ENCODE measurements at regions not wholly inside any gene's neighbourhood (a gene's known extent, or its start where the extent isn't known, plus 50 kb on each side); places are given as distances from the start of the nearest gene placed in this dataset.

DNA sequence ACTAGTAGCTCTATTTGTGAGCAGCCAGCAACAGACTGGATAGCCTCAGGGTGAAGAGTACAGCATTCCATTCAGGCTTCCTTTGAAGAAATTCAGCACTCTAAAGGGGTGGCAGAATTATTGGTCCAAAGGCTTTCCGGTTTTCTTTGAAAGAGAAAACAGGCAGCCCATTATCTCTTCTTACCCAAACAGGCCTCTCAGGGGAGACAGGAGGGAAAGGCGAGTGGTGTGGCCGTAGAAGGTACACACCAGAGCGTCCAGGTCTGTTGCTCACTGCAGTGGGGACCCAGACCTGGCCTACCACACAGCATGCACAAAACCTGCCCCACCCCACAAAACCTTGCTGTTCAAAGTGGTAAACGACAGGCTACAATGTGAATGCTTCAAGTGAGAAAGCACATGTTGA, 83.3 kb downstream of the ZNF608 start:
- TF ChIP-seq, protein P1, sequence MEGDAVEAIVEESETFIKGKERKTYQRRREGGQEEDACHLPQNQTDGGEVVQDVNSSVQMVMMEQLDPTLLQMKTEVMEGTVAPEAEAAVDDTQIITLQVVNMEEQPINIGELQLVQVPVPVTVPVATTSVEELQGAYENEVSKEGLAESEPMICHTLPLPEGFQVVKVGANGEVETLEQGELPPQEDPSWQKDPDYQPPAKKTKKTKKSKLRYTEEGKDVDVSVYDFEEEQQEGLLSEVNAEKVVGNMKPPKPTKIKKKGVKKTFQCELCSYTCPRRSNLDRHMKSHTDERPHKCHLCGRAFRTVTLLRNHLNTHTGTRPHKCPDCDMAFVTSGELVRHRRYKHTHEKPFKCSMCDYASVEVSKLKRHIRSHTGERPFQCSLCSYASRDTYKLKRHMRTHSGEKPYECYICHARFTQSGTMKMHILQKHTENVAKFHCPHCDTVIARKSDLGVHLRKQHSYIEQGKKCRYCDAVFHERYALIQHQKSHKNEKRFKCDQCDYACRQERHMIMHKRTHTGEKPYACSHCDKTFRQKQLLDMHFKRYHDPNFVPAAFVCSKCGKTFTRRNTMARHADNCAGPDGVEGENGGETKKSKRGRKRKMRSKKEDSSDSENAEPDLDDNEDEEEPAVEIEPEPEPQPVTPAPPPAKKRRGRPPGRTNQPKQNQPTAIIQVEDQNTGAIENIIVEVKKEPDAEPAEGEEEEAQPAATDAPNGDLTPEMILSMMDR (optimal IDR thresholded peaks at IDR 0.05 in 1 of 3, IDR thresholded peaks at IDR 0.05 in 1 of 3, conservative IDR thresholded peaks at IDR 0.05 in 1 of 3; ENCODE audit: extremely low read depth in 1 of 3, insufficient read depth in 2 of 3, low read length in 3 of 3): no peak
- TF ChIP-seq EZH2 (IDR thresholded peaks at IDR 0.05; ENCODE audit: low read length): no peak

All from keratinocyte (primary cell).